Activated CD4-positive, CD25-positive, alpha-beta regulatory T cell treated with anti-CD3 and anti-CD28 coated beads, Interleukin-2, amount 50 U/mL, for 24 hours (primary cell): ENCODE measurements at regions not wholly inside any gene's neighbourhood (a gene's known extent, or its start where the extent isn't known, plus 50 kb on each side); places are given as distances from the start of the nearest gene placed in this dataset.

ENCODE experiments used
- ATAC-seq, 2 donors: fragments of 150-1000 bp; cut with Tn5 transposase; one replicate each; pipeline ENCODE4 v1.10.0; 2021; ENCODE audit warnings: mild to moderate bottlenecking in 1 of 2, moderate library complexity in 1 of 2

- no peak for ATAC-seq
Observed at GRCh38 chr13:95502216-95502615, 50.3 kb upstream of the CLDN10 start.
